HepG2 (cell line): ENCODE measurements at regions not wholly inside any gene's neighbourhood (a gene's known extent, or its start where the extent isn't known, plus 50 kb on each side); places are given as distances from the start of the nearest gene placed in this dataset.

Experiments used
- CEBPG ChIP-seq: IDR thresholded peaks from 2 replicates; pipeline ENCODE4 v1.6.1; 2016
- EED ChIP-seq: sonication (generic); formaldehyde crosslinking; IDR thresholded peaks from 2 replicates; pipeline ENCODE4 v1.5.0; 2020; ENCODE audit warnings: mild to moderate bottlenecking, missing genetic modification reagents
- MAFK ChIP-seq, 2 experiments: IDR thresholded peaks in 1 of 2; conservative IDR thresholded peaks in 1 of 2; 2 replicates each; pipeline ENCODE4 v1.6.1; 2011; ENCODE audit warnings: improper control_type of control experiment in 2 of 2, low read length in 2 of 2
- SETDB1 ChIP-seq: sonication (generic); formaldehyde crosslinking; IDR thresholded peaks from 2 replicates; pipeline ENCODE4 v1.5.1; 2020; ENCODE audit warnings: missing genetic modification reagents, mild to moderate bottlenecking, borderline replicate concordance
- U2AF1 ChIP-seq: fragments of 200-400 bp; formaldehyde crosslinking; optimal IDR thresholded peaks from 2 replicates; pipeline ENCODE3; 2017; ENCODE audit warnings: mild to moderate bottlenecking, low read depth, low read length
- U2AF2 ChIP-seq: fragments of 200-400 bp; formaldehyde crosslinking; IDR thresholded peaks from 2 replicates; pipeline ENCODE4 v1.6.1; 2017; ENCODE audit warnings: low read depth, mild to moderate bottlenecking, low read length
- ZC3H13 ChIP-seq: sonication (generic); formaldehyde crosslinking; IDR thresholded peaks from 2 replicates; pipeline ENCODE4 v1.8.1; 2023; ENCODE audit warnings: mild to moderate bottlenecking, missing genetic modification reagents, moderate library complexity
- ZNF263 ChIP-seq: sonication (generic); formaldehyde crosslinking; IDR thresholded peaks from 2 replicates; pipeline ENCODE4 v1.4.0; 2020; ENCODE audit warnings: missing genetic modification reagents
- ZNF703 ChIP-seq: sonication (generic); formaldehyde crosslinking; IDR thresholded peaks from 2 replicates; pipeline ENCODE4 v1.5.1; 2020; ENCODE audit warnings: missing genetic modification reagents, mild to moderate bottlenecking, moderate library complexity, borderline replicate concordance
- ZNF841 ChIP-seq: sonication (generic); formaldehyde crosslinking; IDR thresholded peaks from 2 replicates; pipeline ENCODE4 v1.8.1; 2023; ENCODE audit warnings: missing genetic modification reagents, borderline replicate concordance
- TF ChIP-seq, protein P1 (sequence below): sonication (generic); formaldehyde crosslinking; IDR thresholded peaks from 2 replicates; pipeline ENCODE4 v1.4.0; 2020; ENCODE audit warnings: missing genetic modification reagents
- TF ChIP-seq, protein P2 (sequence below): sonication (generic); IDR thresholded peaks from 2 replicates; pipeline ENCODE4 v1.6.1; 2016; ENCODE audit warnings: low read depth, borderline replicate concordance
- TF ChIP-seq, protein P3 (sequence below): sonication (generic); formaldehyde crosslinking; IDR thresholded peaks from 2 replicates; pipeline ENCODE4 v1.4.0; 2020; ENCODE audit warnings: missing genetic modification reagents, borderline replicate concordance
- TF ChIP-seq, protein P4 (sequence below): sonication (generic); formaldehyde crosslinking; IDR thresholded peaks from 2 replicates; pipeline ENCODE4 v1.4.0; 2020; ENCODE audit warnings: missing genetic modification reagents

DNA sequence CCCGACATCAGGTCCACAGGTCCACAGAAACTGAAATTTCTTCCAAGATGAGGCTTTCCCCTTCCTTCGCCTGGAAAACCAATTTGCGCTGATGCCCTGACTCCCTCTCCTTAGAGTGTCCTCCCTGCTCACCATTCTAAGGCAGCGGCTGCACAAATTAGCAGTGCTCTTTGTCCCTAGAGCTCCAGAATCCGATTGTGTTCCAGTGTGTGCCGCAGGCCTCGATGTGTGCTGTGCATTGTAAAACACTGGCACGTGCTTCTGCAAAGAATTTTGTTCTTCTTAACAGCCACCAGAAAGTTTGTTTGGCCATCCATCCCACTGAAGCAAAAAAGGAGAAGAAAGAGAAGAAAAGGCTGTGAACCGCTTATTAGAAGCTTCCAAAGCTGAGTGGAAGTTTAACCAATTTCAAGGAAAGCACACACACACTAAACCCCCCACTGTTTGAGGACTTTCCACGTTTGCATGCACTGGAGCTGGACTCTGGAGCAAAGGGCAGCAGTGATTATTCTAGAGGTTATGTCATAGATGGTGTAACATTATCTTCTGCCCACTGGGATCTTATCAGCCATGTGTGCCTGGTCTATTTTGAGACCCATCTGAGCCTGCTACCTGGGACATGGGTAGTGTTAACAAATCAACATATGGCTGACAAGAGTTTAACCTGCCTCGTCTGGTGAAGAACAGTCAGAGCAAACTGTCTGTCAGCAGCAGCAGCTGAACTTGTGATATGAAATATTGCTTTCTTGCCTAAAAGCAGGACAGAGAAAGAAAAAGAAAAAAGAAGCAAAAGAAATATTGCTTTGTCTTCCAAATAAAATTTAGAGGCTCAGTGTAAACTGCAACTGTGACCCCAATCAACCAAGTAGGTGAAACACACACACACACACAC, 64.9 kb upstream of the RREB1 start (continued):
- TF ChIP-seq U2AF2 (no peak), ZNF841 (CRISPR knock-in tag) (no peak), CEBPG (peak; percentile 84), ZNF263 (CRISPR knock-in tag) (peak; percentile 64; the same call in 1 of the 2 replicates), SETDB1 (CRISPR knock-in tag) (no peak), ZNF703 (CRISPR knock-in tag) (peak; percentile 96), U2AF1 (no peak), ZC3H13 (peak; percentile 53; the same call in 1 of the 2 replicates), EED (CRISPR knock-in tag) (peak; percentile 47; the same call in 1 of the 2 replicates), MAFK (conservative IDR thresholded peaks at IDR 0.05 in 1 of 2, IDR thresholded peaks at IDR 0.05 in 1 of 2; ENCODE audit: low read length in 2 of 2) (no peak)
- TF ChIP-seq, protein P1, sequence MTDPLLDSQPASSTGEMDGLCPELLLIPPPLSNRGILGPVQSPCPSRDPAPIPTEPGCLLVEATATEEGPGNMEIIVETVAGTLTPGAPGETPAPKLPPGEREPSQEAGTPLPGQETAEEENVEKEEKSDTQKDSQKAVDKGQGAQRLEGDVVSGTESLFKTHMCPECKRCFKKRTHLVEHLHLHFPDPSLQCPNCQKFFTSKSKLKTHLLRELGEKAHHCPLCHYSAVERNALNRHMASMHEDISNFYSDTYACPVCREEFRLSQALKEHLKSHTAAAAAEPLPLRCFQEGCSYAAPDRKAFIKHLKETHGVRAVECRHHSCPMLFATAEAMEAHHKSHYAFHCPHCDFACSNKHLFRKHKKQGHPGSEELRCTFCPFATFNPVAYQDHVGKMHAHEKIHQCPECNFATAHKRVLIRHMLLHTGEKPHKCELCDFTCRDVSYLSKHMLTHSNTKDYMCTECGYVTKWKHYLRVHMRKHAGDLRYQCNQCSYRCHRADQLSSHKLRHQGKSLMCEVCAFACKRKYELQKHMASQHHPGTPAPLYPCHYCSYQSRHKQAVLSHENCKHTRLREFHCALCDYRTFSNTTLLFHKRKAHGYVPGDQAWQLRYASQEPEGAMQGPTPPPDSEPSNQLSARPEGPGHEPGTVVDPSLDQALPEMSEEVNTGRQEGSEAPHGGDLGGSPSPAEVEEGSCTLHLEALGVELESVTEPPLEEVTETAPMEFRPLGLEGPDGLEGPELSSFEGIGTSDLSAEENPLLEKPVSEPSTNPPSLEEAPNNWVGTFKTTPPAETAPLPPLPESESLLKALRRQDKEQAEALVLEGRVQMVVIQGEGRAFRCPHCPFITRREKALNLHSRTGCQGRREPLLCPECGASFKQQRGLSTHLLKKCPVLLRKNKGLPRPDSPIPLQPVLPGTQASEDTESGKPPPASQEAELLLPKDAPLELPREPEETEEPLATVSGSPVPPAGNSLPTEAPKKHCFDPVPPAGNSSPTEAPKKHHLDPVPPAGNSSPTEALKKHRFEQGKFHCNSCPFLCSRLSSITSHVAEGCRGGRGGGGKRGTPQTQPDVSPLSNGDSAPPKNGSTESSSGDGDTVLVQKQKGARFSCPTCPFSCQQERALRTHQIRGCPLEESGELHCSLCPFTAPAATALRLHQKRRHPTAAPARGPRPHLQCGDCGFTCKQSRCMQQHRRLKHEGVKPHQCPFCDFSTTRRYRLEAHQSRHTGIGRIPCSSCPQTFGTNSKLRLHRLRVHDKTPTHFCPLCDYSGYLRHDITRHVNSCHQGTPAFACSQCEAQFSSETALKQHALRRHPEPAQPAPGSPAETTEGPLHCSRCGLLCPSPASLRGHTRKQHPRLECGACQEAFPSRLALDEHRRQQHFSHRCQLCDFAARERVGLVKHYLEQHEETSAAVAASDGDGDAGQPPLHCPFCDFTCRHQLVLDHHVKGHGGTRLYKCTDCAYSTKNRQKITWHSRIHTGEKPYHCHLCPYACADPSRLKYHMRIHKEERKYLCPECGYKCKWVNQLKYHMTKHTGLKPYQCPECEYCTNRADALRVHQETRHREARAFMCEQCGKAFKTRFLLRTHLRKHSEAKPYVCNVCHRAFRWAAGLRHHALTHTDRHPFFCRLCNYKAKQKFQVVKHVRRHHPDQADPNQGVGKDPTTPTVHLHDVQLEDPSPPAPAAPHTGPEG (CRISPR knock-in tag), result peak; percentile 68
- TF ChIP-seq, protein P2, sequence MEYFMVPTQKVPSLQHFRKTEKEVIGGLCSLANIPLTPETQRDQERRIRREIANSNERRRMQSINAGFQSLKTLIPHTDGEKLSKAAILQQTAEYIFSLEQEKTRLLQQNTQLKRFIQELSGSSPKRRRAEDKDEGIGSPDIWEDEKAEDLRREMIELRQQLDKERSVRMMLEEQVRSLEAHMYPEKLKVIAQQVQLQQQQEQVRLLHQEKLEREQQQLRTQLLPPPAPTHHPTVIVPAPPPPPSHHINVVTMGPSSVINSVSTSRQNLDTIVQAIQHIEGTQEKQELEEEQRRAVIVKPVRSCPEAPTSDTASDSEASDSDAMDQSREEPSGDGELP, result peak; percentile 51; the same call in 1 of the 2 replicates
- TF ChIP-seq, protein P3, sequence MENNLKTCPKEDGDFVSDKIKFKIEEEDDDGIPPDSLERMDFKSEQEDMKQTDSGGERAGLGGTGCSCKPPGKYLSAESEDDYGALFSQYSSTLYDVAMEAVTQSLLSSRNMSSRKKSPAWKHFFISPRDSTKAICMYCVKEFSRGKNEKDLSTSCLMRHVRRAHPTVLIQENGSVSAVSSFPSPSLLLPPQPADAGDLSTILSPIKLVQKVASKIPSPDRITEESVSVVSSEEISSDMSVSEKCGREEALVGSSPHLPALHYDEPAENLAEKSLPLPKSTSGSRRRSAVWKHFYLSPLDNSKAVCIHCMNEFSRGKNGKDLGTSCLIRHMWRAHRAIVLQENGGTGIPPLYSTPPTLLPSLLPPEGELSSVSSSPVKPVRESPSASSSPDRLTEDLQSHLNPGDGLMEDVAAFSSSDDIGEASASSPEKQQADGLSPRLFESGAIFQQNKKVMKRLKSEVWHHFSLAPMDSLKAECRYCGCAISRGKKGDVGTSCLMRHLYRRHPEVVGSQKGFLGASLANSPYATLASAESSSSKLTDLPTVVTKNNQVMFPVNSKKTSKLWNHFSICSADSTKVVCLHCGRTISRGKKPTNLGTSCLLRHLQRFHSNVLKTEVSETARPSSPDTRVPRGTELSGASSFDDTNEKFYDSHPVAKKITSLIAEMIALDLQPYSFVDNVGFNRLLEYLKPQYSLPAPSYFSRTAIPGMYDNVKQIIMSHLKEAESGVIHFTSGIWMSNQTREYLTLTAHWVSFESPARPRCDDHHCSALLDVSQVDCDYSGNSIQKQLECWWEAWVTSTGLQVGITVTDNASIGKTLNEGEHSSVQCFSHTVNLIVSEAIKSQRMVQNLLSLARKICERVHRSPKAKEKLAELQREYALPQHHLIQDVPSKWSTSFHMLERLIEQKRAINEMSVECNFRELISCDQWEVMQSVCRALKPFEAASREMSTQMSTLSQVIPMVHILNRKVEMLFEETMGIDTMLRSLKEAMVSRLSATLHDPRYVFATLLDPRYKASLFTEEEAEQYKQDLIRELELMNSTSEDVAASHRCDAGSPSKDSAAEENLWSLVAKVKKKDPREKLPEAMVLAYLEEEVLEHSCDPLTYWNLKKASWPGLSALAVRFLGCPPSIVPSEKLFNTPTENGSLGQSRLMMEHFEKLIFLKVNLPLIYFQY (CRISPR knock-in tag), result peak; percentile 72
- TF ChIP-seq, protein P4, sequence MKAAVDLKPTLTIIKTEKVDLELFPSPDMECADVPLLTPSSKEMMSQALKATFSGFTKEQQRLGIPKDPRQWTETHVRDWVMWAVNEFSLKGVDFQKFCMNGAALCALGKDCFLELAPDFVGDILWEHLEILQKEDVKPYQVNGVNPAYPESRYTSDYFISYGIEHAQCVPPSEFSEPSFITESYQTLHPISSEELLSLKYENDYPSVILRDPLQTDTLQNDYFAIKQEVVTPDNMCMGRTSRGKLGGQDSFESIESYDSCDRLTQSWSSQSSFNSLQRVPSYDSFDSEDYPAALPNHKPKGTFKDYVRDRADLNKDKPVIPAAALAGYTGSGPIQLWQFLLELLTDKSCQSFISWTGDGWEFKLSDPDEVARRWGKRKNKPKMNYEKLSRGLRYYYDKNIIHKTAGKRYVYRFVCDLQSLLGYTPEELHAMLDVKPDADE, result no peak
